ENCODE measurements at regions not wholly inside any gene's neighbourhood (a gene's known extent, or its start where the extent isn't known, plus 50 kb on each side); places are given as distances from the start of the nearest gene placed in this dataset.

- Histone ChIP-seq H3K27ac (no peak overlapping the region), H3K9me3 (no peaks in the 10 kb centered on the region), H3K27me3 (no peaks in the 10 kb centered on the region), H3K4me3 (no peak overlapping the region), H3K36me3 (no peaks in the 10 kb centered on the region), H3K4me1 (no peaks in the 10 kb centered on the region)
- no peak for TF ChIP-seq POLR2A (IDR thresholded peaks at IDR 0.05)
- ATAC-seq (no peak), DNase-seq (no peak)
- WGBS (ENCODE audit: insufficient coverage, low coverage, low lambda C conversion rate, missing lambda C conversion rate) = 66% methylated on average over 3 of the region's 4 CpGs
- intact Hi-C loops (cut with DNase I) = no loop called here
Measured at GRCh38 chr7:31437250-31437865, 76.5 kb upstream of the ITPRID1 start.

GRCh38 chr7:31439165-31439564 is 74.7 kb upstream of the ITPRID1 start:
- no peaks in the 10 kb centered on the region for H3K4me1 ChIP-seq
- H3K9me3 ChIP-seq = no peaks in the 10 kb centered on the region
- no peak overlapping the region for H3K4me3 ChIP-seq
- H3K27me3 ChIP-seq = no peaks in the 10 kb centered on the region
- intact Hi-C loops (cut with DNase I) = no loop called here
- ATAC-seq (no peak), DNase-seq (no peak)
- no peak overlapping the region for H3K27ac ChIP-seq
- 41% methylated on average over 3 of the region's 3 CpGs for WGBS (ENCODE audit: insufficient coverage, low coverage, low lambda C conversion rate, missing lambda C conversion rate)
- no peaks in the 10 kb centered on the region for H3K36me3 ChIP-seq
- no peak for TF ChIP-seq POLR2A (IDR thresholded peaks at IDR 0.05)
- TF ChIP-seq CTCF (IDR thresholded peaks at IDR 0.05) = no peak

DNA sequence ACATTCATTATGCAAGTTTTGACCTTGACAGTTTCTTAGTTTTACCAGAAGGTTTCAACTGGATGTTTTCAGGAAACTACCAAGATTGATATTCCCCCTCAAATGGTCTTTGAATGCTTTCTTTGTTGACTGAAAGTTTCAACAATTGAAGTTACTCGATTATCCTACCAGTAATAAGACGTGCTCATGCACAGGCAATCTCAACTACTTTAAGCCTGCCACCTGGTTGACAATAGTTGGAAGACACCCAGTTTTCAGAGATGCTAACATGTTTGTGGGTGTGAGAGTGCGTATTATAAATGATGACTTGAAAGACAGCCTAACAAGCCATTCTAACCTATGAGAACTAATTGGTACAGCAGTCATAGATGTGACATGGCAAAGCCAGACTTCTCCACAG is 73.4 kb upstream of the ITPRID1 start:
- Histone ChIP-seq H3K4me3 (no peak overlapping the region), H3K27ac (no peak overlapping the region), H3K36me3 (no peaks in the 10 kb centered on the region), H3K9me3 (no peaks in the 10 kb centered on the region), H3K4me1 (no peaks in the 10 kb centered on the region), H3K27me3 (no peaks in the 10 kb centered on the region)
- TF ChIP-seq POLR2A (IDR thresholded peaks at IDR 0.05) (no peak), CTCF (IDR thresholded peaks at IDR 0.05) (no peak)
- intact Hi-C loops (cut with DNase I) = no loop called here
- no peak for ATAC-seq
- WGBS (ENCODE audit: insufficient coverage, low coverage, low lambda C conversion rate, missing lambda C conversion rate) = 67% methylated on average over 3 of the region's 3 CpGs
- no peak for DNase-seq

- intact Hi-C loops (cut with DNase I) = no loop called here
- no peaks in the 10 kb centered on the region for H3K9me3 ChIP-seq
- DNase-seq (no peak), ATAC-seq (no peak)
- no peaks in the 10 kb centered on the region for H3K36me3 ChIP-seq
- no peak overlapping the region for H3K27ac ChIP-seq
- no peaks in the 10 kb centered on the region for H3K27me3 ChIP-seq
- H3K4me3 ChIP-seq = no peak overlapping the region
- TF ChIP-seq CTCF (IDR thresholded peaks at IDR 0.05) (no peak), POLR2A (IDR thresholded peaks at IDR 0.05) (no peak)
- 47% methylated on average over 4 of the region's 4 CpGs for WGBS (ENCODE audit: insufficient coverage, low coverage, low lambda C conversion rate, missing lambda C conversion rate)
- H3K4me1 ChIP-seq = no peaks in the 10 kb centered on the region
Measured at GRCh38 chr7:31442626-31443025, 71.3 kb upstream of the ITPRID1 start.

- Histone ChIP-seq H3K4me1 (no peaks in the 10 kb centered on the region), H3K4me3 (no peak overlapping the region), H3K9me3 (no peaks in the 10 kb centered on the region), H3K27ac (no peak overlapping the region), H3K36me3 (no peaks in the 10 kb centered on the region), H3K27me3 (no peaks in the 10 kb centered on the region)
- WGBS (ENCODE audit: insufficient coverage, low coverage, low lambda C conversion rate, missing lambda C conversion rate) = 0% methylated on average over 1 of the region's 1 CpG
- TF ChIP-seq CTCF (IDR thresholded peaks at IDR 0.05) = peak; percentile 67 to 84 (median 80)
- TF ChIP-seq POLR2A (IDR thresholded peaks at IDR 0.05) = no peak
- ATAC-seq = peak; percentile 81 to 92 (median 86)
- no peak for DNase-seq
- intact Hi-C loops (cut with DNase I) = no loop called here
Measured at GRCh38 chr7:31443457-31443856, 70.4 kb upstream of the ITPRID1 start.

Data from right lobe of liver (tissue), 6 donors.